Erythroblast (primary cell): ENCODE measurements at regions not wholly inside any gene's neighbourhood (a gene's known extent, or its start where the extent isn't known, plus 50 kb on each side); places are given as distances from the start of the nearest gene placed in this dataset.

Experiments used
- GATA1 ChIP-seq: IDR thresholded peaks from 2 replicates; pipeline ENCODE4 v1.6.1; 2011; ENCODE audit warnings: low read depth, mild to moderate bottlenecking, control low read depth, low read length, moderate library complexity
- POLR2A ChIP-seq: IDR thresholded peaks from 2 replicates; pipeline ENCODE4 v1.6.1; 2011; ENCODE audit warnings: mild to moderate bottlenecking, low read length

GRCh38 chr6:93787841-93788240 lies 368.5 kb upstream of the EPHA7 start:
- TF ChIP-seq POLR2A (no peak), GATA1 (no peak)
